DND-41 (cell line): ENCODE measurements at regions not wholly inside any gene's neighbourhood (a gene's known extent, or its start where the extent isn't known, plus 50 kb on each side); places are given as distances from the start of the nearest gene placed in this dataset.

Experiments used
- ATAC-seq: fragments of 200-7000 bp; cut with Tn5 transposase; 3 replicates; pipeline ENCODE4 v1.9.1; 2021; ENCODE audit warnings: low read depth; ENCODE audit not compliant: insufficient read depth
- DNase-seq: peaks from one replicate; pipeline ENCODE4 v3.0.0-alpha.2; 2020
- H2AFZ ChIP-seq: 2 replicates; pipeline ENCODE4 v1.6.0; 2012; ENCODE audit warnings: low read depth, low read length
- H3K27ac ChIP-seq: 2 replicates; pipeline ENCODE4 v1.5.1; 2012; ENCODE audit warnings: low read length, inconsistent platforms
- H3K27me3 ChIP-seq: fragments of 200-600 bp; sonication (generic); 2 replicates; pipeline ENCODE4 v1.6.0; 2012; ENCODE audit warnings: low read length, mild to moderate bottlenecking, inconsistent platforms; ENCODE audit not compliant: insufficient read depth, poor library complexity
- H3K36me3 ChIP-seq: 2 replicates; pipeline ENCODE4 v1.5.1; 2012; ENCODE audit warnings: low read length, inconsistent platforms; ENCODE audit not compliant: insufficient read depth
- H3K4me1 ChIP-seq: 2 replicates; pipeline ENCODE4 v1.5.1; 2012; ENCODE audit warnings: mild to moderate bottlenecking, low read length; ENCODE audit not compliant: insufficient read depth
- H3K4me2 ChIP-seq: 2 replicates; pipeline ENCODE4 v1.6.0; 2012; ENCODE audit warnings: mild to moderate bottlenecking, moderate library complexity, low read length, inconsistent platforms; ENCODE audit not compliant: insufficient read depth
- H3K4me3 ChIP-seq, 2 experiments: fragments of 200-600 bp in 1 of 2; shearing (Covaris generic) in 1 of 2; 2 replicates each; pipeline ENCODE4 v1.5.1; 2012 to 2016; ENCODE audit warnings: inconsistent platforms in 2 of 2, low read length in 2 of 2, mild to moderate bottlenecking in 2 of 2, low read depth in 1 of 2, moderate library complexity in 1 of 2
- H3K79me2 ChIP-seq: 2 replicates; pipeline ENCODE4 v1.6.0; 2012; ENCODE audit warnings: low read length, inconsistent platforms; ENCODE audit not compliant: insufficient read depth
- H3K9ac ChIP-seq: 2 replicates; pipeline ENCODE4 v1.6.0; 2012; ENCODE audit warnings: low read depth, mild to moderate bottlenecking, inconsistent platforms, low read length, moderate library complexity
- H3K9me3 ChIP-seq: 2 replicates; pipeline ENCODE4 v1.5.1; 2012; ENCODE audit warnings: low read length, moderate library complexity, mild to moderate bottlenecking, inconsistent platforms; ENCODE audit not compliant: insufficient read depth, severe bottlenecking
- H4K20me1 ChIP-seq: 2 replicates; pipeline ENCODE4 v1.6.0; 2012; ENCODE audit warnings: low read length; ENCODE audit not compliant: insufficient read depth
- CTCF ChIP-seq: IDR thresholded peaks from 2 replicates; pipeline ENCODE4 v1.5.1; 2012; ENCODE audit warnings: borderline replicate concordance, low read length, moderate library complexity, mild to moderate bottlenecking; ENCODE audit not compliant: poor library complexity, severe bottlenecking; ENCODE audit errors: extremely low read depth
- EZH2 ChIP-seq: IDR thresholded peaks from 3 replicates; pipeline ENCODE4 v1.6.1; 2012; ENCODE audit warnings: borderline replicate concordance, low read depth, mild to moderate bottlenecking, moderate library complexity, low read length, inconsistent platforms; ENCODE audit not compliant: severe bottlenecking

DNA sequence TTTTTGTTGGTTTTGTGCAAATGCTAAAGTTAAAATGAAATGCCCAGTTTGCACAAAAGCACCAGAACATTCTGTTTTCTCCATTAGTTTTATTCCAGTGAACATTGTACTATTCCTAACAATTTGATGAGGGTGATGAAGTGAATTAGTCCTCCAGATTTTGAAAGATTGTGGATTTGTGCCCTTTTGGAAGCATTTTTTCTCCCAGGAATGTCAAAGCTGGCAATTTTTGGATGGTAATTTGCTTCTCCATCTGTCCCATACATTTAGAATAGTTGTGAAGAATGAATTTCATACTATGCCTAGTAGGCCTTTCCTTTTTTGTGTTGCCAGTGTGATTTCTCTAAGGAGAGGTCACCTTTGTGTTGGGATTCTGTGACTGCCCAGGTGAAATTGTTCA is 797.2 kb downstream of the BCKDHB start:
- Histone ChIP-seq H2AFZ (no peak overlapping the region), H3K27ac (no peak overlapping the region), H3K4me1 (no peaks in the 10 kb centered on the region), H3K4me3 (no peak overlapping the region), H3K36me3 (no peaks in the 10 kb centered on the region), H3K9ac (no peak overlapping the region), H3K4me2 (no peak overlapping the region), H3K79me2 (no peaks in the 10 kb centered on the region), H3K9me3 (peaks cover 9% of the 10 kb centered on the region), H4K20me1 (no peaks in the 10 kb centered on the region), H3K27me3 (no peaks in the 10 kb centered on the region)
- ATAC-seq (no peak), DNase-seq (no peak)
- no peak for TF ChIP-seq EZH2
- no peak for TF ChIP-seq CTCF

- H3K4me3 ChIP-seq, result no peak overlapping the region
- H3K9ac ChIP-seq, result no peak overlapping the region
- no peak overlapping the region for H3K27ac ChIP-seq
- H2AFZ ChIP-seq, result no peak overlapping the region
- no peaks in the 10 kb centered on the region for H3K36me3 ChIP-seq
- H3K4me2 ChIP-seq, result no peak overlapping the region
- H3K27me3 ChIP-seq, result no peaks in the 10 kb centered on the region
- no peak for ATAC-seq
- TF ChIP-seq EZH2, result no peak
- TF ChIP-seq CTCF, result no peak
- peaks cover 7% of the 10 kb centered on the region for H3K4me1 ChIP-seq
- H4K20me1 ChIP-seq, result no peaks in the 10 kb centered on the region
- H3K79me2 ChIP-seq, result no peaks in the 10 kb centered on the region
- no peaks in the 10 kb centered on the region for H3K9me3 ChIP-seq
- no peak for DNase-seq
Measured at GRCh38 chr6:80886475-80886874, 780.0 kb downstream of the BCKDHB start.

DNA sequence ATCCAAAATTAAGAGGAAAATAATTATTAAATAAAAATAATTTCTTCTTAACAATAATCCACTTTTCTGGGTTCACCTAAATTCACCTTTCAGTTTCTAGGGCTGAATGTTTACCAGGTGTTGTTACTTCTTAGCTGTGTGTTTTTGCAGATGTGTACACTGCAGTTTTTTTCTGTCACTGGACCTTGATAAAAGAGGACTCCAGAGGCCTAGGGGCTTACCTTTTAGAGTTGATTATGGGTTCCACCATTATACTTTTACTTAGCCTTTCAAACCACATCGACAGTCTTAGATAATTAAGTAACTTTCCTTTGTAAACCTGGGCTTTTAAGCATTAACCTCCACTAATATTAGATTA is 766.5 kb downstream of the BCKDHB start:
- ATAC-seq, result no peak
- Histone ChIP-seq H3K9ac (no peak overlapping the region), H3K9me3 (no peaks in the 10 kb centered on the region), H3K4me1 (no peaks in the 10 kb centered on the region), H3K4me3 (no peak overlapping the region), H3K36me3 (no peaks in the 10 kb centered on the region), H3K27me3 (no peaks in the 10 kb centered on the region), H4K20me1 (no peaks in the 10 kb centered on the region), H2AFZ (no peak overlapping the region), H3K4me2 (no peak overlapping the region), H3K79me2 (no peaks in the 10 kb centered on the region), H3K27ac (no peak overlapping the region)
- no peak for DNase-seq
- no peak for TF ChIP-seq CTCF
- no peak for TF ChIP-seq EZH2

DNA sequence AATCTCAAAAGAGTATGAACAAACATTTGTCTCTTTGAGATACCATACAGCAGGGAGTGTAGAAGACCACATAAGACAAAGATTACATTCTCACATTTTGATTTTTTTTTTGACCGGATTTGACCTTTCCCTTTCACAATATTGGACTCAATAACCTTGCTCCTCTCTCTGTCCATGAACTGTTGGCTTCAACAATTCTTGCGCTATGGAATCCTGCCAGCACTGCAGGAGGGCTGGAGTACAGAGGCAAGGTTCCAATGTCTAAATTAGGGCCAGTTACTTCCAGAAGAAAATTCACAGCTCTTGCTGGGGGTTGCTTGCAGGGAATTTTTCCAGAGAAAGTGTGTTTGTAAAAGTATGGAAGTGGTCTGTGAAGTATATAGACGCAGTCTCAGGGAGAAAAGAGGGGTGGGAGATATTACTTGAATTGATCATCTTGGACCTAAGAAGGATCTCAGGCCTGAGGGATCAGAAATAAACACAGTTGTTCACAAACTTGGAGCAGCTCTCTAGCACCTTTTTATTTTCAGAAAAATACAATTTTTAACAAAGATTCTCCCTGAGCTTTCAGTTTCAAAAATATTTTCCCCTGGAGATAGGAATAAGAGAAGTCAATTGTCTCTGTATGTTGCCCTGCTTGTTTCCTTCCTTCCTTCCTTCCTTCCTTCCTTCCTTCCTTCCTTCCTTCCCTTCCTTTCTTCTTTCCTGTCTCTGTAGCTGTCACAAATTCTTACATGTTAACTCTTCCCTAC is 765.9 kb downstream of the BCKDHB start:
- no peak overlapping the region for H3K4me2 ChIP-seq
- no peaks in the 10 kb centered on the region for H3K4me1 ChIP-seq
- no peaks in the 10 kb centered on the region for H3K79me2 ChIP-seq
- H3K36me3 ChIP-seq, result no peaks in the 10 kb centered on the region
- H4K20me1 ChIP-seq, result no peaks in the 10 kb centered on the region
- no peaks in the 10 kb centered on the region for H3K27me3 ChIP-seq
- no peak overlapping the region for H3K9ac ChIP-seq
- H2AFZ ChIP-seq, result no peak overlapping the region
- DNase-seq (no peak), ATAC-seq (no peak)
- H3K27ac ChIP-seq, result no peak overlapping the region
- TF ChIP-seq EZH2 (no peak), CTCF (no peak)
- H3K9me3 ChIP-seq, result no peaks in the 10 kb centered on the region
- no peak overlapping the region for H3K4me3 ChIP-seq
